ENCODE measurements at regions not wholly inside any gene's neighbourhood (a gene's known extent, or its start where the extent isn't known, plus 50 kb on each side); places are given as distances from the start of the nearest gene placed in this dataset.
"Not testable (repeated sequence)": the region's sequence is repeated elsewhere in the genome, so short reads cannot be mapped to it uniquely, and the experiment has no call there.

DNA sequence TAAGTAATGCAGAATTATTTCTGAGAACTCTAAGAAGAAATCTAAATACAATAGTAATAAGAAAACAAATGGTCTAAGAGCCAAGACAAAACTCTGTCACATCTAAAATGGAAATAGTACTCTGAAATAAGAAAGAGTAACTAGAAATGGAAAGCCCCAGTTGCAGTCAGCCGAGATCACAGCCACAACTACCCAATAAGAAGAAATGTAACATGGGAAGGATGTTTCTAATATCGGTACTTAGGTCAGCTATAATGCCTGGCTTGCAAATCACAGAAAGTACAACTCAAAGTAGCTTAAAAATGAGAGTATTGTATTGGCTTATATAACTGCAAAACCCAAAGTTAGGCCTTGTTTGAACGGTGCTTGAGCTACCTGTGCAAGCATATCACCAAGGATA lies 58.6 kb upstream of the USP25 start:
- DNase-seq: no peak

DNA sequence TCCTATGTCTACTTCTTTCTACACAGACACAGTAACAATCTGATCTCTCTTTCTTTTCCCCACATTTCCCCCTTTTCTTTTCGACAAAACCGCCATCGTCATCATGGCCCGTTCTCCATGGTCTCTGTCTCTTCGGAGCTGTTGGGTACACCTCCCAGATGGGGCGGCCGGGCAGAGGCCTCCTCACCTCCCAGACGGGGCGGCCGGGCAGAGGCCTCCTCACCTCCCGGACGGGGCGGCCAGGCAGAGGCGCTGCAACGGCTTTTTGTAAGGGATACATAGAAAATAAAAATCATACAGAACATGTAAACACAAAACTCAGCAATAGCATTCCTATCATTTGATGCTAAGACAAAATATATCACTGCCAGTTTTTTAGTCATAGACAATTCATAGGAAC lies 57.2 kb upstream of the USP25 start:
- not testable (repeated sequence) for DNase-seq

DNA sequence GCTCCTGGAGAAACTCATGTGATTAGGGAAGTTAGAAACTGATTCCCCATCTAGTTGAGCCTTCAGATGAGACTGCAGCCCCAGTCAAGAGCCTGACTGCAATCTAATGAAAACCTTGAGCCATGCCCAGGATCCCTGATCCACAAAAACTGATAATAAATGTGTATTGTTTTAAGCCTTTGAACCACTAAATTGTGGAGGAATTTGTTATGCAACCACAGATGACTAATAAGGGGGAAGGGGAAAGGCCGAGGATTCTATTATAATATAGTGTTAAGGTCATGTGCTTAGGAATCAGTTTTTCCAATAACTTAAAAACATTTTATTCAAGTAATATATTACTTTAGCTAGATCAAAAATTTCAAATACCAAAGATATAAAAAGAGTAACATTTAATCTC lies 52.8 kb upstream of the USP25 start:
- no peak for DNase-seq

DNA sequence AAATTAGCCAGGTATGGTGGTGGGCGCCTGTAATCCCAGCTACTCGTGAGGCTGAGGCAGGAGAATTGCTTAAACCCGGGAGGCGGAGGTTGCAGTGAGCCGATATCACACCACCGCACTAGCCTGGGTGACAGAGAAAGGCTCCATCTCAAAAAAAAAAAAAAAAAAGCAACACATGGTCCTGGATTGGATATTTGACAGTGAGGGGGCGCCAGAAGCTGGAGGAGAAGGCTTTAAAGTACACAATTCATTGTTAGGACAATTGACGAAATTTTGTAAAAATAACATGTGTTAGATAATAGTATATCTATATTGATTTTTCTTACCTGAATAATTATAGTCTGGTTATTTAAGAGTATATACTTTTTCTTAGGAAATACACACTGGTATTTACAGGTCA lies 50.2 kb upstream of the USP25 start:
- DNase-seq: no peak

Measured in renal pelvis (tissue), 1 donor.